NCI-H748 (cell line): ENCODE measurements at regions not wholly inside any gene's neighbourhood (a gene's known extent, or its start where the extent isn't known, plus 50 kb on each side); places are given as distances from the start of the nearest gene placed in this dataset.

ENCODE experiments used
- DNase-seq: peaks from one replicate; lab custom pipeline; 2025; ENCODE audit not compliant: unreplicated experiment; lab: John Stamatoyannopoulos, UW

- DNase-seq, result no peak
These were observed 115.9 kb upstream of the TWIST2 start for GRCh38 chr2:238731961-238732360.

- DNase-seq, result no peak
These were observed 109.0 kb upstream of the TWIST2 start for GRCh38 chr2:238738917-238739316.

- no peak for DNase-seq
These were observed 108.2 kb upstream of the TWIST2 start for GRCh38 chr2:238739668-238740067.

- no peak for DNase-seq
These were observed 106.6 kb upstream of the TWIST2 start for GRCh38 chr2:238741277-238741676.

GRCh38 chr2:238742066-238742465 lies 105.8 kb upstream of the TWIST2 start:
- no peak for DNase-seq

- no peak for DNase-seq
These were observed 105.2 kb upstream of the TWIST2 start for GRCh38 chr2:238742664-238743063.

- DNase-seq, result peak; percentile 18
These were observed 104.4 kb upstream of the TWIST2 start for GRCh38 chr2:238743243-238744065.

- no peak for DNase-seq
These were observed 102.9 kb upstream of the TWIST2 start for GRCh38 chr2:238744951-238745350.

GRCh38 chr2:238745997-238746396 lies 101.9 kb upstream of the TWIST2 start:
- DNase-seq, result no peak

GRCh38 chr2:238747114-238747513 lies 100.8 kb upstream of the TWIST2 start:
- DNase-seq, result no peak

GRCh38 chr2:238747557-238747956 lies 100.3 kb upstream of the TWIST2 start:
- DNase-seq, result no peak

GRCh38 chr2:238750212-238750904 lies 97.5 kb upstream of the TWIST2 start:
- no peak for DNase-seq

- DNase-seq, result peak; percentile 16
These were observed 93.6 kb upstream of the TWIST2 start for GRCh38 chr2:238754259-238754658.

GRCh38 chr2:238761868-238762267 lies 86.0 kb upstream of the TWIST2 start:
- no peak for DNase-seq

GRCh38 chr2:238763471-238763995 lies 84.4 kb upstream of the TWIST2 start:
- DNase-seq, result no peak

GRCh38 chr2:238765590-238765989 lies 82.3 kb upstream of the TWIST2 start:
- DNase-seq, result no peak

- DNase-seq, result peak; percentile 4
These were observed 76.7 kb upstream of the TWIST2 start for GRCh38 chr2:238771218-238771617.

GRCh38 chr2:238771639-238772038 lies 76.2 kb upstream of the TWIST2 start:
- no peak for DNase-seq

- no peak for DNase-seq
These were observed 75.1 kb upstream of the TWIST2 start for GRCh38 chr2:238772635-238773297.

GRCh38 chr2:238773472-238773871 lies 74.4 kb upstream of the TWIST2 start:
- DNase-seq, result no peak

- DNase-seq, result no peak
These were observed 73.8 kb upstream of the TWIST2 start for GRCh38 chr2:238774071-238774470.
